DND-41 (cell line): ENCODE measurements at regions not wholly inside any gene's neighbourhood (a gene's known extent, or its start where the extent isn't known, plus 50 kb on each side); places are given as distances from the start of the nearest gene placed in this dataset.

ENCODE experiments used
- CTCF ChIP-seq: IDR thresholded peaks from 2 replicates; pipeline ENCODE4 v1.5.1; 2012; ENCODE audit warnings: borderline replicate concordance, low read length, moderate library complexity, mild to moderate bottlenecking; ENCODE audit not compliant: poor library complexity, severe bottlenecking; ENCODE audit errors: extremely low read depth
- EZH2 ChIP-seq: IDR thresholded peaks from 3 replicates; pipeline ENCODE4 v1.6.1; 2012; ENCODE audit warnings: borderline replicate concordance, low read depth, mild to moderate bottlenecking, moderate library complexity, low read length, inconsistent platforms; ENCODE audit not compliant: severe bottlenecking

DNA sequence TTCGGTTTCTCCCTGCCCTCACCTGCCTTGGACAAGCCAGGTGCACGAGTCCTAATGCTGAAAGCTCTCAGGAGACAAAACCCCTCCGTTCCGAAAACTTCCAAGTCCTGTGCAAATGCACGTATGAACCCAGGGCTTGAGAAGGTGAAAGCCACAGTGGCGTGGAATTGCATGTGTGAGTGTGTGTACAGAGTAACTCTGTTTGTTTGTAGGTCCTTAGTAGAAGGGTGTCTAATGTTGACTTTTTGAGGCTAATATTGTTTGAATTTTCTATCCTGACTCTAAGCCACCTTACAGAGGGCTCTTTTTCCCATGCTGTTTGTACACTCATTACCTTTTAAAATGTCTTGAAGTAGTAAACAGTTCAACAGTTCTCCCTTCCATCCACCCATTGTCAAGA lies 129.1 kb downstream of the FOXA2 start:
- TF ChIP-seq CTCF: no peak
- TF ChIP-seq EZH2: no peak
